CD4-positive, alpha-beta T cell (primary cell): ENCODE measurements at regions not wholly inside any gene's neighbourhood (a gene's known extent, or its start where the extent isn't known, plus 50 kb on each side); places are given as distances from the start of the nearest gene placed in this dataset.

Experiments used
- ATAC-seq: fragments of 200-7000 bp; cut with Tn5 transposase; one replicate; pipeline ENCODE4 v1.10.0; 2022; ENCODE audit warnings: mild to moderate bottlenecking; ENCODE audit not compliant: poor library complexity
- CTCF ChIA-PET: fragments of 350-600 bp; sonication (Branson Sonifier 250); formaldehyde crosslinking; loops from one replicate; lab custom pipeline; 2021; ENCODE audit warnings: antibody characterized with exemption, inconsistent platforms; lab: Charles Lee
- POLR2A ChIA-PET: fragments of 350-600 bp; sonication (Branson Sonifier 250); formaldehyde crosslinking; loops from one replicate; lab custom pipeline; 2021; ENCODE audit warnings: antibody characterized with exemption, inconsistent platforms; lab: Charles Lee
- DNase-seq, 14 experiments: peaks; one replicate each; pipeline ENCODE4 v3.0.0-alpha.2; 2013 to 2020; ENCODE audit warnings: mixed read lengths in 2 of 14
- H3K27ac ChIP-seq, 2 donors: one replicate each; pipeline versions ENCODE4 v1.5.1 to v1.7.0; 2013; ENCODE audit warnings: low read length in 2 of 2, low read depth in 1 of 2, mild to moderate bottlenecking in 1 of 2
- H3K27me3 ChIP-seq, 2 experiments: 1 replicate in 1 of 2; 2 replicates in 1 of 2; pipeline versions ENCODE4 v1.6.1 to v1.7.0; 2013; ENCODE audit warnings: low read length in 2 of 2, control low read depth in 1 of 2, mild to moderate bottlenecking in 1 of 2, moderate library complexity in 1 of 2; ENCODE audit not compliant: insufficient read depth in 2 of 2, control insufficient read depth in 1 of 2
- H3K36me3 ChIP-seq: one replicate; pipeline ENCODE4 v1.6.1; 2013; ENCODE audit warnings: low read length, control low read depth; ENCODE audit not compliant: insufficient read depth
- H3K4me1 ChIP-seq: one replicate; pipeline ENCODE4 v1.6.1; 2013; ENCODE audit warnings: low read length, control low read depth; ENCODE audit not compliant: insufficient read depth
- H3K4me3 ChIP-seq: one replicate; pipeline ENCODE4 v1.5.1; 2013; ENCODE audit warnings: mild to moderate bottlenecking, low read length, moderate library complexity
- H3K9me3 ChIP-seq, 2 experiments: 1 replicate in 1 of 2; 2 replicates in 1 of 2; pipeline versions ENCODE4 v1.6.1 to v1.7.0; 2013; ENCODE audit warnings: low read length in 2 of 2, mild to moderate bottlenecking in 2 of 2, control low read depth in 1 of 2, moderate library complexity in 1 of 2; ENCODE audit not compliant: control insufficient read depth in 1 of 2, insufficient read depth in 1 of 2
- H3K27ac Mint-ChIP-seq: one replicate; pipeline ENCODE4 v1.8.0; 2020; ENCODE audit warnings: mixed read lengths
- H3K27me3 Mint-ChIP-seq: one replicate; pipeline ENCODE4 v1.8.0; 2021; ENCODE audit warnings: mixed read lengths
- H3K36me3 Mint-ChIP-seq: one replicate; pipeline ENCODE4 v1.8.0; 2021; ENCODE audit warnings: low read depth, mixed read lengths
- H3K4me1 Mint-ChIP-seq: one replicate; pipeline ENCODE4 v1.8.0; 2021; ENCODE audit warnings: low read depth, mixed read lengths
- H3K4me3 Mint-ChIP-seq: one replicate; pipeline ENCODE4 v1.8.0; 2020; ENCODE audit warnings: mild to moderate bottlenecking, mixed read lengths
- H3K9me3 Mint-ChIP-seq: one replicate; pipeline ENCODE4 v1.8.0; 2020; ENCODE audit warnings: mixed read lengths
- CTCF ChIP-seq: fragments of 200-600 bp; IDR thresholded peaks from one replicate; pipeline ENCODE4 v1.8.0; 2022; ENCODE audit warnings: antibody characterized with exemption, mild to moderate bottlenecking
- intact Hi-C, 2 experiments: fragments of 100-400 bp; cut with DNase I in 1 of 2; cut with micrococcal nuclease in 1 of 2; formaldehyde crosslinking; loops; one replicate each; pipeline versions ENCODE4 v1.15.1 to v1.9.0; 2023 to 2025; cut with DNase I, micrococcal nuclease

- Mint-ChIP-seq H3K36me3 (no peaks in the 10 kb centered on the region), H3K9me3 (peaks cover 1% of the 10 kb centered on the region), H3K27ac (no peak overlapping the region), H3K27me3 (no peaks in the 10 kb centered on the region), H3K4me3 (no peak overlapping the region), H3K4me1 (no peaks in the 10 kb centered on the region)
- Histone ChIP-seq H3K36me3 (no peaks in the 10 kb centered on the region), H3K27me3 (no peaks in the 10 kb centered on the region), H3K9me3 (no peaks in the 10 kb centered on the region), H3K27ac (no peak overlapping the region), H3K4me1 (no peaks in the 10 kb centered on the region), H3K4me3 (no peak overlapping the region)
- CTCF ChIA-PET, result no interaction called here
- TF ChIP-seq CTCF, result no peak
- ATAC-seq (no peak), DNase-seq (no peak)
- intact Hi-C loops, result no loop called here
- POLR2A ChIA-PET, result no interaction called here
Observed at GRCh38 chr4:164224871-164225270, 529.1 kb upstream of the SMIM31 start.

- DNase-seq (no peak), ATAC-seq (no peak)
- H3K9me3 Mint-ChIP-seq, result no peaks in the 10 kb centered on the region
- Histone ChIP-seq H3K4me1 (no peaks in the 10 kb centered on the region), H3K9me3 (no peaks in the 10 kb centered on the region), H3K36me3 (no peaks in the 10 kb centered on the region), H3K27me3 (no peaks in the 10 kb centered on the region), H3K4me3 (no peak overlapping the region), H3K27ac (no peak overlapping the region)
- H3K27ac Mint-ChIP-seq, result no peak overlapping the region
- POLR2A ChIA-PET, result no interaction called here
- no peak for TF ChIP-seq CTCF
- H3K36me3 Mint-ChIP-seq, result no peaks in the 10 kb centered on the region
- CTCF ChIA-PET, result no interaction called here
- no peaks in the 10 kb centered on the region for H3K27me3 Mint-ChIP-seq
- no peak overlapping the region for H3K4me3 Mint-ChIP-seq
- intact Hi-C loops, result no loop called here
- H3K4me1 Mint-ChIP-seq, result no peaks in the 10 kb centered on the region
Observed at GRCh38 chr4:164229255-164229654, 524.7 kb upstream of the SMIM31 start.

- intact Hi-C loops, result no loop called here
- ChIA-PET CTCF (no interaction called here), POLR2A (no interaction called here)
- DNase-seq, result no peak
- Mint-ChIP-seq H3K9me3 (no peaks in the 10 kb centered on the region), H3K27me3 (no peaks in the 10 kb centered on the region), H3K4me3 (no peak overlapping the region), H3K27ac (no peak overlapping the region), H3K36me3 (no peaks in the 10 kb centered on the region), H3K4me1 (no peaks in the 10 kb centered on the region)
- ATAC-seq, result no peak
- TF ChIP-seq CTCF, result no peak
- Histone ChIP-seq H3K9me3 (no peaks in the 10 kb centered on the region), H3K27me3 (no peaks in the 10 kb centered on the region), H3K27ac (no peak overlapping the region), H3K4me3 (no peak overlapping the region), H3K4me1 (no peaks in the 10 kb centered on the region), H3K36me3 (no peaks in the 10 kb centered on the region)
Observed at GRCh38 chr4:164239433-164239832, 514.5 kb upstream of the SMIM31 start.
